Naive thymus-derived CD8-positive, alpha-beta T cell (primary cell): ENCODE measurements at regions not wholly inside any gene's neighbourhood (a gene's known extent, or its start where the extent isn't known, plus 50 kb on each side); places are given as distances from the start of the nearest gene placed in this dataset.
A peak's percentile ranks its signal among the peaks of the same experiment; 100 is the strongest.

Experiments
- ATAC-seq, 2 donors: fragments of 150-1000 bp; cut with Tn5 transposase in 1 of 2; sonication (Bioruptor Pico), chemical (Tn5 transposase) in 1 of 2; 1 replicate in 1 of 2; 2 replicates in 1 of 2; pipeline ENCODE4 v1.10.0; 2021; ENCODE audit warnings: mild to moderate bottlenecking in 2 of 2, moderate library complexity in 2 of 2
- POLR2A ChIA-PET: fragments of 350-600 bp; sonication (Branson Sonifier 250); formaldehyde crosslinking; loops from one replicate; lab custom pipeline; 2021; ENCODE audit warnings: antibody characterized with exemption; lab: Charles Lee
- DNase-seq, 10 donors: peaks; one replicate each; pipeline versions ENCODE4 v3.0.0 to v3.0.0-alpha.2; 2020 to 2022
- H3K27ac Mint-ChIP-seq, 10 donors: one replicate each; pipeline ENCODE4 v1.8.0; 2020 to 2022; ENCODE audit warnings: mild to moderate bottlenecking in 10 of 10, mixed read lengths in 10 of 10, moderate library complexity in 4 of 10, inconsistent platforms in 1 of 10
- H3K27me3 Mint-ChIP-seq, 5 donors: one replicate each; pipeline ENCODE4 v1.8.0; 2021 to 2022; ENCODE audit warnings: mixed read lengths in 5 of 5
- H3K36me3 Mint-ChIP-seq, 3 donors: one replicate each; pipeline ENCODE4 v1.8.0; 2020 to 2022; ENCODE audit warnings: mixed read lengths in 3 of 3, mild to moderate bottlenecking in 2 of 3, inconsistent platforms in 1 of 3
- H3K4me1 Mint-ChIP-seq, 4 donors: one replicate each; pipeline ENCODE4 v1.8.0; 2021 to 2022; ENCODE audit warnings: mixed read lengths in 4 of 4
- H3K4me3 Mint-ChIP-seq, 10 donors: one replicate each; pipeline ENCODE4 v1.8.0; 2020 to 2022; ENCODE audit warnings: mild to moderate bottlenecking in 10 of 10, mixed read lengths in 10 of 10, moderate library complexity in 6 of 10, inconsistent platforms in 1 of 10
- H3K9me3 Mint-ChIP-seq, 9 donors: one replicate each; pipeline ENCODE4 v1.8.0; 2020 to 2022; ENCODE audit warnings: mixed read lengths in 9 of 9, mild to moderate bottlenecking in 3 of 9, inconsistent platforms in 1 of 9, moderate library complexity in 1 of 9

DNA sequence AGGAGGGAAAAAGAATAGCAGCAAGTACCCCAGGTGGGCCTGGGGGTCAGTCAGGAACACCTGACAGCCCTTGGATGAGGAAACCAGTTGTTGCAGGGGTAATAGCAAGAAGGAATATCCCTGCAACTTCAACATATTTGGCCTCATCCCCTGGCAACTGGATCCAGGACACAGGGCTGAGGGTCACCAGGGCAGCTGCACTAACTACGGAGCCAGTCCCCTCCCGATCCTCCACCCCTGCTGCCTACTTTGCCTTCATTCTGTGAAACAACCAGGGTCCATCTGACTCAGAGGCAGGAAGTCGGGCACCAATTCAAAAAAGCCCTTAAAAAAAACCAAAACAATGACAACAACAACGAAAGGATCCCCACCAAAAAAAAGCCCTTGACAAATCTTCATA is 52.9 kb downstream of the FRMPD3 start:
- H3K36me3 Mint-ChIP-seq: no peaks in the 10 kb centered on the region
- H3K9me3 Mint-ChIP-seq: no peaks in the 10 kb centered on the region

DNA sequence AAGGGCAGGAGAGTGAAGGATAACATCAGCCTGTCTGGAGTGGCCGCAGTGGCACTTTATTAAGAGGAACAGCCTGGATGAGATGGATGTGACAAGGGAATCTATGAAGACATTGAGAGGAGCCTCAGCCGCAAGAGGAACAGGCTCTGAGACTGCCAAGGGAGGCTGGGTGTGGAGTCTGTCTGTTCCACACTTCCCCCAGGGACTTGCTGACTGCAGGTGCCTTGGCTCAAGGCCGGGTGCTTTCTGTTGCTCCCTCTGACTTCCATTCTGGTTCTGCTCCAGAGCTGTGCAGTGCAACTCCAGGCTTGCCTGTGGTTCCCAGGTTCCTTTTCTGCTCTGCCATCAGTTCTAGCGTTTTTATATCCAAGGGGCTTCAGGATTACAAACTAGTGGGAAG is 54.6 kb downstream of the FRMPD3 start:
- POLR2A ChIA-PET: no interaction called here
- Mint-ChIP-seq H3K27ac (no peak overlapping the region), H3K27me3 (peaks cover 4 to 59% (median 26%) of the 10 kb centered on the region in 5 donors), H3K4me3 (no peak overlapping the region), H3K36me3 (no peaks in the 10 kb centered on the region), H3K4me1 (peaks cover 0 to 7% (median 3%) of the 10 kb centered on the region in 4 donors), H3K9me3 (peaks cover 0 to 10% (median 0%) of the 10 kb centered on the region in 9 donors)
- DNase-seq (no peak), ATAC-seq (no peak)

More for the DNA sequence above, 52.9 kb downstream of the FRMPD3 start:
- no peak for DNase-seq
- POLR2A ChIA-PET: no interaction called here
- Mint-ChIP-seq H3K4me1 (peaks cover 0 to 7% (median 3%) of the 10 kb centered on the region in 4 donors), H3K27ac (no peak overlapping the region), H3K27me3 (peaks cover 0 to 57% (median 24%) of the 10 kb centered on the region in 5 donors), H3K4me3 (no peak overlapping the region)
- no peak for ATAC-seq

DNA sequence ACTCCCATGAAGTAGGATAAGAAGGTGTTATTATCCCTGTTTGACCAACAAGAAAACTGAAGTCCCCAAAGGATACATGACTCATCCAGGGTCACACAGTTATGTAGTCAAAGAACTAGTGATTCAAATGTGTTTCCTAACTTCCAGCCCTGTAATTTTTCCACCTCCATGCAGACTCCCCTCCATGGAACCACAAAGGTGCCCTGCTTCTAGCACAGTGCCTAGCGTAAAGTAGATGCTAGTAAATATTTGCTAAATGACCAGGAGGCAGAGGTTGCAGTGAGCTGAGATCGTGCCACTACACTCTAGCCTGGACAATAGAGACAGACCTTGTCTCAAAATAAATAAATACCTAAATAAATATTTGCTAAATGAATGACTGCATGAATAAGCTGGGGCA is 55.8 kb downstream of the FRMPD3 start:
- H3K27ac Mint-ChIP-seq: no peak overlapping the region
- H3K27me3 Mint-ChIP-seq: peaks cover 5 to 64% (median 32%) of the 10 kb centered on the region in 5 donors
- no peaks in the 10 kb centered on the region for H3K36me3 Mint-ChIP-seq
- H3K4me1 Mint-ChIP-seq: peaks cover 0 to 7% (median 3%) of the 10 kb centered on the region in 4 donors
- ATAC-seq (no peak), DNase-seq (no peak)
- peaks cover 0 to 11% (median 0%) of the 10 kb centered on the region in 9 donors for H3K9me3 Mint-ChIP-seq
- H3K4me3 Mint-ChIP-seq: no peak overlapping the region
- POLR2A ChIA-PET: no interaction called here

DNA sequence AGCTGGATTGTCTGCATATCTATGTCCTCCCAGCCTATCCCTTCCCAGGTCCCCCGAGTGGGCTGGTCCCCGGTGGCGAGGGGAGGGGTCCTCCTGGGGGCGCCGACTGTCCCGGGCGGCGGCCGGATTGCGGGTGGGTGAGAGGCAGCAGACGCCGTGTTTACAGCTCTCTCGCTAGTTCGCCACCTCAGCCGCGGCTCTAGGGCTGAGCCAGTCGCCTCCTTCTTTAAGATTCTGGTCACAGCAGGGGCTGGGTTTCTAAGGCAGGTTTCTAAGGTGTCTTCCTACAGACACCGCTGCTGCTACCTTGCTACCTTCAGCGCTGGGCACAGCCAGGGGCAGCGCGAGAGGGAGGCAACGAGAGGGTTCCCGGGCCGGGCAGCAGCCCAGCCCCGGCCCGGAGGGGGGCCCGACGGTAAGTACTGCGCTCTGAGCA is 57.2 kb downstream of the FRMPD3 start:
- ATAC-seq: peak in 1 of 2 donors; percentile 39
- Mint-ChIP-seq H3K9me3 (peaks cover 0 to 11% (median 0%) of the 10 kb centered on the region in 9 donors), H3K36me3 (no peaks in the 10 kb centered on the region), H3K4me3 (peak overlapping the region in 5 of 10 donors; percentile 25 to 64 (median 30)), H3K27me3 (peaks cover 5 to 63% (median 35%) of the 10 kb centered on the region in 5 donors), H3K27ac (no peak overlapping the region), H3K4me1 (peaks cover 0 to 7% (median 3%) of the 10 kb centered on the region in 4 donors)
- POLR2A ChIA-PET: no interaction called here
- no peak for DNase-seq

DNA sequence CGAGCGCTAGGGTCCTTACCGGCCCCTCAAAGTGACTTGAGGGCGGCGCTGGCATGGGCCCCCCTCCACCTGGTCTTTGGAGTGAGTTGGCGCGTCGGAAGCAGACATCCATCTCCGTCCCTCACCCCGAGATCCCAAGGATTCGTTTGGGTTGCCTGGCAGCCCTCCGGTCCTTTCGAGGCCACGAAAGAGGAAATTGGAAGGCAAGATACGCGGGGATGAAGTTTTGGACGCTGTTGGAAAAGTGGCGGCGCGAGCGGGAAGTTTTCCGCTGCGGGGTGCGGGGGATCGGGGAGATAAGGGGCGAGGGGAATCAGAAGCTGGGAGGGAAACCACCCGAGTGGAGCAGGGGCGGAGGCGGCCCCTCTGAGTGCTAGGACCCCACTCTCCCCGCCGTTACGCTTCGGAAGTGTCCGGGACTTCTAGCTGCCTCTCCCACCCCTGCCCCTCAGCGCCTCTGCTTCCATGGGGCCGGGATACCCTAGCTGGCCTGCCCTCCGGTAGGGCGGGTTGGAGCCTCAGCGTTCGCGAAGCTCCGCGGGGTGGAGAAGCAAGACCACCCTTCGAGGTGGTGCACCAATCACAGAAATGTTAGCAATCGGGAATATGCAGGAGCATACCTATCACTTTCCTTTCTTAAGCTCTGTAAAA is 57.8 kb downstream of the FRMPD3 start:
- Mint-ChIP-seq H3K27me3 (peaks cover 5 to 57% (median 35%) of the 10 kb centered on the region in 5 donors), H3K36me3 (no peaks in the 10 kb centered on the region), H3K4me1 (peaks cover 0 to 7% (median 3%) of the 10 kb centered on the region in 4 donors), H3K27ac (peak overlapping the region in 1 of 10 donors; percentile 86), H3K4me3 (peak overlapping the region; percentile 2 to 75 (median 34)), H3K9me3 (peaks cover 0 to 11% (median 0%) of the 10 kb centered on the region in 9 donors)
- DNase-seq (no peak), ATAC-seq (no peak)
- POLR2A ChIA-PET: no interaction called here

DNA sequence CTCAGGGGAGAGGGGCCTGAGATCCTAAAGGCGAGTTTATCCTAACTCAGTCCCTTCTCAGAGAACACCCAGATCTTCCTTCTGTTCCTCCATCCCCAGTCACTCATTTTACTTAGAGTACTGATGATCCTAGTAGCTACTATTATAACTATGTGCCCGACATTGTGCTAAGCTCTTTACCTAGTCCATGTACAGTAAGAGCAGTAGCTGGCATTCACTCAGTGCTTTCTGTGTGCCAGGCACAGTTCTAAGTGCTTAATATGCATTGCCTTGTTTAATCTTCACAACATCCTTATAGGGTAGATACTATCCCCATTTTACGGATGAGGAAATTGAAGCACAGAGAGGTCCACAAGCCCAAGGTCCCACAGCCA is 58.3 kb downstream of the FRMPD3 start:
- H3K27ac Mint-ChIP-seq: no peak overlapping the region
- peaks cover 0 to 11% (median 0%) of the 10 kb centered on the region in 9 donors for H3K9me3 Mint-ChIP-seq
- H3K27me3 Mint-ChIP-seq: peaks cover 5 to 52% (median 40%) of the 10 kb centered on the region in 5 donors
- ATAC-seq (no peak), DNase-seq (no peak)
- POLR2A ChIA-PET: no interaction called here
- peaks cover 0 to 7% (median 3%) of the 10 kb centered on the region in 4 donors for H3K4me1 Mint-ChIP-seq
- peak overlapping the region in 4 of 10 donors; percentile 2 to 41 (median 28) for H3K4me3 Mint-ChIP-seq
- H3K36me3 Mint-ChIP-seq: no peaks in the 10 kb centered on the region

DNA sequence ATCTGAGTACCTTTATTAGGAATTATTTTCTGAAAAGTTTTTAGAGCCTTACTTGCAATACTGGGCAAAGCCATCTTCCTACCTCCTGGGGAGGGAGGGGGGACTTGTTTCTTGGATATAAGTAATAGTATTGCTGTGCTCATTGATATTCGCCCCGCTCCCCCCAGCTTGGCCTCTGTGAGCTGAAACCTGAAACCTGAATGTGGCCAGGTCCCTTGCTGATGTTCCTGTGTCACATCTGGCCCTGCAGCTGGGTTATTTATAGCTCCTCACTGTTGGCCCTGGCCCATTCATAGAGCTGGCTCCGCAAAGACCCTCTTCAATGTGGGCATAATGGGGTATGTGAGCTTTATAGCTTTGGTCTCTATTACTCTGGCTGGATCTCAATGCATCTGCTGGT is 59.5 kb downstream of the FRMPD3 start:
- Mint-ChIP-seq H3K9me3 (peaks cover 0 to 11% (median 0%) of the 10 kb centered on the region in 9 donors), H3K4me3 (no peak overlapping the region), H3K36me3 (no peaks in the 10 kb centered on the region), H3K27ac (no peak overlapping the region), H3K27me3 (peaks cover 8 to 47% (median 36%) of the 10 kb centered on the region in 5 donors), H3K4me1 (peaks cover 0 to 7% (median 4%) of the 10 kb centered on the region in 4 donors)
- POLR2A ChIA-PET: no interaction called here
- DNase-seq (no peak), ATAC-seq (no peak)

DNA sequence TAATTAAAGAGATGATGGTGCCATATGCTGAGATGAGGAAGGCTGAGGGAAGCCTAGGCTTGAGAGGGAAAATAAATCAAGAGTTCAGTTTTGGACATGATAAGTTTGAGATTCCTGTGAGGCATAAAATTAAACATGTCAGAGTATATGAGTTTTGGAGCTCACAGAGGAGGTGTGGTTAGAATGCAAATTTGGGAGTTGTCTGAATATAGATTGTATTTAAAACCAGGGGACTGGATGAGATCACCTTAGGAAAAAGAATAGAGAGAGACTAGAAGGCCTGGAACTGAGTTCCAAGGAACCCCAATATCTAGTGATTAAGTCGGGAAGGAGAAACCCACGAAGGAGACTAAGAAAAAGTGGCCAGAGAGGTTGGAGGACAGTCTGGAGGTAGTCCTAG is 65.5 kb downstream of the FRMPD3 start:
- DNase-seq (no peak), ATAC-seq (no peak)
- Mint-ChIP-seq H3K9me3 (peaks cover 0 to 6% (median 0%) of the 10 kb centered on the region in 9 donors), H3K27me3 (peaks cover 10 to 43% (median 24%) of the 10 kb centered on the region in 5 donors), H3K27ac (no peak overlapping the region), H3K4me3 (no peak overlapping the region), H3K36me3 (no peaks in the 10 kb centered on the region), H3K4me1 (peaks cover 0 to 3% (median 0%) of the 10 kb centered on the region in 4 donors)
- POLR2A ChIA-PET: no interaction called here

DNA sequence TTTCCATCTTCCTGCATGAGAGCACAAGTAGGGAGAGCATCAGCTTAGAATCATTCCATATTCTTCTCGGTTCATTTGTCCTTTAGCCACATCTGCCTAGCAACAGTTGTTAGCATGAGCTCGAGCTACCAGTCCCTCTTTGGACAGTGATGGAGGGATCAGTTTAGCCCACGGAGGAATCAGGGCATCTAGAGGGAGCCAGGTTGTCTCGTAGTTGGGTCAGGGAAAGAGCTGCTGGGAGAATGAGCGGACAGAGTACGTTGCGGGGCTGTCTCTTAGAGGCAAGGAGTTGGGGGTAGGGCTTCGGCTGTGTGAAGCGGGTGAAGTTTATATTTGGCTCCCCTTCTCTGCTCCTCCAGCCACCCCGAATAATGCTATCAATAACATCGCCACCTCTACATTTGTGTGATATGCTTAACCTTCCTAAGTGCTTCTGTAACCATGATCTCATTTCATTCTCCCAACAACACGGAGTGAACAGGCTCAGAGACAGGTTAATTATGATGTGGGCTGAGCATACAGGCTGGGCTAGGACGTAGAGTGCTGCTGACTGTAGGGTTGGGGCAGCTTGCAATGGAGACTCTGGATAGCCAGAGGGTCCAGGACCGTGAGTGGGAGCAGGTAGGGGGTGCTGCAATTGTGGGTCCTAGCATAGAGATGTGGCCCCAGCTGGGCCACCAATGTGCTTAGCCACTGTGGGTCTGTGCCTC is 72.6 kb downstream of the FRMPD3 start:
- Mint-ChIP-seq H3K4me3 (no peak overlapping the region), H3K36me3 (no peaks in the 10 kb centered on the region), H3K27me3 (peaks cover 3 to 24% (median 9%) of the 10 kb centered on the region in 5 donors), H3K27ac (peak overlapping the region in 1 of 10 donors; percentile 1), H3K9me3 (no peaks in the 10 kb centered on the region), H3K4me1 (no peaks in the 10 kb centered on the region)
- POLR2A ChIA-PET: no interaction called here
- no peak for DNase-seq
- ATAC-seq: no peak

DNA sequence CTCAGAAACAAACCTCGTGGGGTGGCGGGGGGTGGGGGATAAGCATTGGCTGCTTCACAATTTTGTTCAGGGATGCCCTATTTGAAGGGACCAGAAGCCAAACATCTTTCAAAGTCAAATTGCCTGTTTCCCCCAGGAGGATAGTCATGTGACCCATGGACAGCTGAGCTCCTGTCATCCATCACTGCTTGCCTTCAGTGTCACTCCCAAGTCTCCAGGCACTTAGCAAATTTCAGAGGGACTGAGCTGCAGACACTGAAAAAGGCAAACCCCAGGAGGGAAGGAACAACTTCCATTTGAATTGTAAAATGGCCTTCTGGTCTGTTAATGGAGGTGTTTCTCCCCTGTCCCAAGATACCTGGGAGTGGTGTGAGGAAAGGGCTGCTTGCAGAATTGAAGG is 73.4 kb downstream of the FRMPD3 start:
- H3K27me3 Mint-ChIP-seq: peaks cover 0 to 18% (median 7%) of the 10 kb centered on the region in 5 donors
- no peak overlapping the region for H3K27ac Mint-ChIP-seq
- H3K4me3 Mint-ChIP-seq: no peak overlapping the region
- no peaks in the 10 kb centered on the region for H3K9me3 Mint-ChIP-seq
- peaks cover 0 to 2% (median 0%) of the 10 kb centered on the region in 4 donors for H3K4me1 Mint-ChIP-seq
- ATAC-seq (no peak), DNase-seq (no peak)
- H3K36me3 Mint-ChIP-seq: no peaks in the 10 kb centered on the region
- POLR2A ChIA-PET: no interaction called here

DNA sequence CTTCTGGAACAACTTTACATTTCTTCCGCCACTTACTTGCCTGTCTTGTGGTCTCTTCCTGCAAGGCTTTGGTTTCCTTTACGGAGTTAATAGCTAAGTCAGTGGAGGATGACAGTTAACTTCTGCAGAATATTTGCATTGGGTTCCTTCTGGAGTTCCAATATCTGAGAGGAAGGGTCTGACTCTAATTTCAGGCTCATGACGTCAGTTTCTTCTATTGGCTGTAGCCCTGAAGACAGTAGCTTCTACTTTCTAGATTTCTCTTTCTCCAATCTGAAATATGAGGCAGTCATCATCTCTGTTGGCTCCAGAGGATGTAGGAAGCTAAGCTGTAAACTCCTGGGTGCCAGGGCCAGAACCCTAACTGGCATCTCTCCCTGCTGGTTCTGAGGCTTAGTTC is 76.7 kb downstream of the FRMPD3 start:
- POLR2A ChIA-PET: no interaction called here
- Mint-ChIP-seq H3K9me3 (no peaks in the 10 kb centered on the region), H3K36me3 (no peaks in the 10 kb centered on the region)

DNA sequence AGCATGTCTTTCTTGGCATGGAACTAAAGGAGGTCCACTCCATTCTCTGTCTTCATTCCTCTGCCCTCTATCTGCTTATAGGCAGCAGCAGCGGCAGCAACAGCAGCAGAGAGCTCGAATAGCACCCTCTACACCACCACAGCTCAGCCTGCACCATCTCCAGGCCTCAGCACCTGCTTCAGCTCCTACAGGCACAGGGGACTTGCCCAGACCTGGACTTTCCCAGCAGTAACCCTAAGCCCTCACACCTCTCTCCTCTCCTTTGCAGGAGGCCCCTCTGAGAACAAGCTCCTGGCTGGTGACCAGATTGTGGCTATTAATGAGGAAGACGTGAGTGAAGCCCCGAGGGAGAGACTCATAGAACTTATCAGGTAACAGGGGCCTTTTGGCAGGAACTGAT is 80.7 kb downstream of the FRMPD3 start:
- POLR2A ChIA-PET: no interaction called here
- ATAC-seq: no peak
- H3K4me1 Mint-ChIP-seq: peaks cover 0 to 2% (median 0%) of the 10 kb centered on the region in 4 donors

More for the DNA sequence above, 76.7 kb downstream of the FRMPD3 start:
- Mint-ChIP-seq H3K4me1 (peaks cover 0 to 2% (median 0%) of the 10 kb centered on the region in 4 donors), H3K27ac (no peak overlapping the region), H3K27me3 (peaks cover 0 to 10% (median 3%) of the 10 kb centered on the region in 5 donors), H3K4me3 (no peak overlapping the region)
- ATAC-seq: no peak
- DNase-seq: no peak

DNA sequence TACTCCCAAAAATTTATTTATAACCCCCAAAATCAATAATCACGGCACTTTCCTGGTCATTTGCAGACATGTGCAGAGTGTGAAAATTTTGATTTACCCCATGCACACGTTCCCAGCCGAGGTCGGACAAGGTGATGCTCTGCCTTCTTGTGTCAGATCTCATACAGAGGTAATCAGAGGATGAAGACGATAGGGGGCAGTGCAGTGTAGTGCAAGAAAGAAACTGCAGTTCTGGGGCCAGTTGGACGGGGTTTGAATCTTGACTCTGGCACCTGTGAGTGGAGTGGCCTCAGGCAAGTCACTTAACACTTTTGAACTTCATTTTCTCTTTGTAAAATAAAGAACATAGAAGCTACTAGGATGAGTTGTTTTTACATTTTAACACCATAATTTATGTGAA is 88.4 kb downstream of the FRMPD3 start:
- no peaks in the 10 kb centered on the region for H3K9me3 Mint-ChIP-seq
- no peak overlapping the region for H3K27ac Mint-ChIP-seq
- peaks cover 4 to 30% (median 8%) of the 10 kb centered on the region in 5 donors for H3K27me3 Mint-ChIP-seq
- POLR2A ChIA-PET: interaction anchor here (0.8 kb wide), 1 partner anchor 239 kb away, joined by 4 read pairs; no protein-coding TSS in a partner anchor
- peak; percentile 47 to 58 for ATAC-seq
- H3K36me3 Mint-ChIP-seq: no peaks in the 10 kb centered on the region
- no peak overlapping the region for H3K4me3 Mint-ChIP-seq
- DNase-seq: peak in 8 of 10 donors; percentile 1 to 43 (median 22)
- peaks cover 0 to 2% (median 0%) of the 10 kb centered on the region in 4 donors for H3K4me1 Mint-ChIP-seq

More for the DNA sequence above, 80.7 kb downstream of the FRMPD3 start:
- no peak for DNase-seq
- no peak overlapping the region for H3K4me3 Mint-ChIP-seq
- peaks cover 6 to 37% (median 14%) of the 10 kb centered on the region in 5 donors for H3K27me3 Mint-ChIP-seq
- no peak overlapping the region for H3K27ac Mint-ChIP-seq
- H3K36me3 Mint-ChIP-seq: no peaks in the 10 kb centered on the region
- no peaks in the 10 kb centered on the region for H3K9me3 Mint-ChIP-seq
